Cerebellar nuclear complex (tissue), 1 donor: ENCODE measurements at regions not wholly inside any gene's neighbourhood (a gene's known extent, or its start where the extent isn't known, plus 50 kb on each side); places are given as distances from the start of the nearest gene placed in this dataset.

Experiments used
- DNase-seq, 2 experiments: peaks; one replicate each; lab custom pipeline; 2025; lab: John Stamatoyannopoulos, UW

- DNase-seq: no peak
Measured at GRCh38 chr1:193740762-193741161, 554.3 kb upstream of the B3GALT2 start.

DNA sequence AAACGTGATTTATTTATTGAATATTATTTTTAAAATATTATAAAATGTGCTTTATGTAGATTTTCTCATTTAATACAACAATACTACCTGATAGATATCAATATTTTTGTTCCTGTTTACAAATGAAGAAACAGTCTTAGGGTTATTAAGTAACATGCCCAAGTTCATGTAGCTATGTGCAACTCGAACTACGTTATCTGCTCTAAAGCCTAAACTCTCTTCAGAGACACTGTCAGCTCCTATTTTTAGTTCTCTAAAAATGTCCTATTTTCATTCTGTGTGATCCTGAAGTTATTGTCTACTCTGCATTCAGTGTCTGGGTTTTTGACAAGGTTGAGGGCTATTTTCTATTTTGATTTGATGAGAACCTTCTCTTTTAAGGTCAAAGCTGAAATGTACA, 550.1 kb upstream of the B3GALT2 start:
- DNase-seq: no peak

GRCh38 chr1:193733674-193734073, 547.3 kb upstream of the B3GALT2 start:
- no peak for DNase-seq

DNA sequence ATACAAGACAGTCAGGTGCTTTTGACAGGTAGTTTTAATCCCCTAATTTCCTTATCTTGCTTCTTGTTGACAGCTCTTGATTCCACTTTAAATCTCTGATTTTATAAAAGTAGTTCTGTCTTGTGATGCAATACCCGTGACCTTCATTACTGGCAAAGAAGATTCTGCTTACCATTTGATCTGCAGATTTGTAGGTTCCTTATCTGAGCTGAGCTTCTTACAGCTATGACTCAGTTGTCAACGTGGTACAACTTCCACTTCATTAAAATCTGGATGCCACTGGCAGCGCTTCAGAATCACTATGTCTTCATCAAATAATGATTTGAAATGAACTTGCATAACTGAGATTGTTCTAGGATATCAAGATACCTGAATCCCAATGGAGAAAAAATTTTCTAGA, 543.6 kb upstream of the B3GALT2 start:
- DNase-seq: no peak

DNA sequence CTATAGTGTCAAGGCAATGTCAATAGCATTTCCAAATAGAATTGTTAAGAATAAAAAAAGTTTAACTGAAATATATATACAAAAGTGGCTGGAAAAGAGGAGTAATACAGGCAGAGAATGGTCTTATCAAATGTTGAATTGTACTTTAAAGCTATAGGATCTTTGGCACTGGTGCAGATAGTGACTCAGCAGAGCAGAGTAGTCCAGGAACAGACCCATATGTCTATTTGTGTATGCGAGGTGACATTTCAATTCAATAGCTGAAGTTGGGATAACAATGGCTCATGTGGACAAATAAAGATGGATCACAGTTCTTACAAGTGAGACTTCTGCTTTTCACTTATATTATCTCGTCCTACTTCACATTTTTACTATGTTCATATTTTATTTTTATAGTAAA, 543.0 kb upstream of the B3GALT2 start:
- no peak for DNase-seq

DNA sequence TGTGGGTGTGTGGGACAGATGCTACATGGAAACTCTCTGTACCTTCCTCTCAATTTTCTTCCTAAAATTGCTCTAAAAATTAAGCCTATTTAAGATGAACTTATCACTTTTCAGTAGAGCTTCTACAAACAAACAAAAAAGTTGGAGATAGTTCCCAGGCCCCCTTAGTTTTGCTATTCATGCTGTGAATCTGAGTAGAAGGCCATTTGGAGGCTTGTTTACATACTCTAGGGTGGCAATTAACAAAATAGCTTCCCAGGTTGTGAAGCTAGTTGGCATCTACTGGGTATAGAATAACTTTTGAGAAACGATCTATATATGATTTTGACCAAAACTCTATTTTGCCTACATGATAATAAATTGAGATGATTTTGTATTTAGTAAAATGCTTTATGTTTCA, 541.4 kb upstream of the B3GALT2 start:
- DNase-seq: no peak

- no peak for DNase-seq
Measured at GRCh38 chr1:193726722-193727121, 540.3 kb upstream of the B3GALT2 start.

GRCh38 chr1:193712392-193712791, 526.0 kb upstream of the B3GALT2 start:
- no peak for DNase-seq

- no peak for DNase-seq
Measured at GRCh38 chr1:193709607-193710006, 523.2 kb upstream of the B3GALT2 start.

DNA sequence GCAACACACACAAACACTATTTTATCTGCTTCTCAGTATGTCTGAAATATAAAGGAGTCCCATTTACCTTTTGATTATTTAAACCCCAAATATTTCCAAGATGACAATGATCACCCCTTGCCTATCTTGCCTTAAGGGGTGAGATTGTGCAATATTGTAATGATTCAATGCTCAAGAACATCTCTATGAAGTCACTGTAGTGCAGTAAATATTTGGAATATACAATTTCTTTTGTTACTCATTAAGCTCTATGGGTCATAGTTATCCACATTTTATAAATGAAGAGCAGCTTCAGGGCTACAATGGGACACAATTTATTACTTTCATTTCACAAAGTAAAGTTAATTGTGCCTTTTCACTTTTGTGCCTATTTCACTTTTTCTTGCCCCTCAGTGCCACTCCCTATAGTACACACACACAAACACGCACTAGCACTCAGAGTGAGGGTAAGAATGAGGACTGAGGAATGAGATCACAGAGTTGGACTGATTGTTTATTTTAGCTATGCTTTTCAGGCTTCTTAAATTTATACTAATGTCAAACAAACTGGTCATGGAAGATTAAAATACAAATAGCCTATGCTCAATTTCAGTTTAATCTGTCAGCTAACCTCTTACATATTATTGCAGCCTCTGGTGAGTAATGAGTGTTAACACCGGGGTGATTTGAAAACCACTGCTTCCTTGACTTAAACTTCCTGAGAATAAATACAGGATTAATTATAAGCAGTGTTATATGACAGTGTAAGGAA, 521.0 kb upstream of the B3GALT2 start:
- DNase-seq: no peak

DNA sequence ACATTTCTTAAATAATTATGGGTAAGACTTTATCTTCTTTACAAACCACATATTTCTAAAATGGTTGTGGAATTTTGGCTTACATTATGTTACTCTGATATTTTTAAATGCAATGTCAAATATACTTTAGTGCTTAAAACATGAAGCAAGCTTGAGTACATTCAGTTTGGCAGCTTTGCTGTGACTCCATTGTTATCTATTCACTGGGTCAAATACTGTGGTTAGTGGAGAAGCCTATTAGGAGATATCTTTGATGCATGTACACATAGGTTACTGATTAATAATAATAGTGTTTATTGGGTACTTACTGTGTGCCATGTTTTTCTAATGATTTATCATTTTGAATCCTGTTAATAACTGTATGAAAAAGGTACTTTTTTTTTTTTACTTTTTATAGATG, 520.4 kb upstream of the B3GALT2 start:
- no peak for DNase-seq

GRCh38 chr1:193705554-193705981, 519.2 kb upstream of the B3GALT2 start:
- DNase-seq: no peak

GRCh38 chr1:193703655-193704054, 517.2 kb upstream of the B3GALT2 start:
- DNase-seq: no peak

DNA sequence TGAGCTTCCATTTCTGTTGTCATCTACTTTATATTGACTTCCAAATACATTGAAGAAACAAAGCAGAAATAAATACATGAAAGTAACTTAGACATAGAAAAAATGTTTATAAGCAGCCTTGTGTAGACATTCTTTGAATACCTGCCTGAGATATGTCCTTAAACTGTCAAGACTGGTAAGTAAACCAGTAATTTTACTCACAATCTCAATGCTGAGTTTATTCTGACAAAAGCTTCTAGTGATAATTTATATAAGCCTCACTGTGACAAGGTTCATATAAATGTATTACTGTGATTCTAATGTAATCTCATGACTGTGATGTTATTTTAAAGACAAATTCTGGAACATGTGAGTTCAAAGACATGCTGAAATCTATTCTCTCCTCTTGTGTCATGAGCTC, 516.7 kb upstream of the B3GALT2 start:
- DNase-seq: no peak

DNA sequence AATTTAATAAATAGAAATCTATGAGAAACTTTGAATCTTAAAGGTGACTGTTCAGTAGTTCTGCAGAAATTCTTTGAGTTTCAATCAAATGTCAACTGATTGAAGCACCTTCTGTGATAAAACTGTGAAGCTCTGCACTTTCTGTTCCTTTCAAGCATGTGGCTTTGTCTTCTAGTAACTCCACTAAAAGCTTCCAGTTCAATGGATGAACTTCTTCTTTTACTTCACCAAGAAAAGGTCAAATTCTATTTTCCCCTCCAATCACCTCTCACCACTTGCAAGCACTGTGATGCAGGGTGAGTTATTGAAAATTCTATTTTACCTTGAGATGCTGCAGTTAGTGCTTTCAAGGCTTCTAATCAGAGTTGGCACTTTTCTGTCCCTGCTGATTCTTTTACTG, 515.3 kb upstream of the B3GALT2 start:
- no peak for DNase-seq

DNA sequence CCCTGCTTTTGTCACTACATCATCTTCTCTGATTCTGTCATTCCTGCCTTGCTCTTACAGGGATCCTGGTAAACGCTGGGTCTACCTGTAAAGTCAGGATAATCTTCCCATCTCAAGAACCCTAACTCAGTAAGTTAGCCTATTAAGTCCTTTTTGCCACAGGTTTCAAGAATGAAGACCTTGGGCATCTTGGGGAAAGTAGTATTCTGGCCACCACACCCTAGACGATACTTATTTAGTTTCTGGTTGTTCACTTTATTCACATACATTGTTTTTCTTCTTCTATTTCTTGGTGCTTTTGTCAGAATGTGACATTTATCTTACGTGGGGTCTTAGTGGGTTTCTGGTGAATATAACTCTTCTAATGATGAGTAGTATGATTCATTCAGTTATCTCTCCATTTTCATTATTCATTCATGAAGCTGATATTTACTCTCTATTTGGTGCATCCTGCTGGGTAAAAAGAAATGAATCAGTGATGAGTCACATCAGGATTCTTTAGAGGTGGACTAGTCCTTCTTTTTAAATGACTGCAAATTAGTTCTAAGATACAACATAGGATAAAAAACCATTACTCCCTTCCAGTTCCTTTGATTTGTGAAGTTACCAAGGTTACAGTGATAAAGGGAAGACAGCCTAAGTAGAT, 514.4 kb upstream of the B3GALT2 start:
- no peak for DNase-seq

DNA sequence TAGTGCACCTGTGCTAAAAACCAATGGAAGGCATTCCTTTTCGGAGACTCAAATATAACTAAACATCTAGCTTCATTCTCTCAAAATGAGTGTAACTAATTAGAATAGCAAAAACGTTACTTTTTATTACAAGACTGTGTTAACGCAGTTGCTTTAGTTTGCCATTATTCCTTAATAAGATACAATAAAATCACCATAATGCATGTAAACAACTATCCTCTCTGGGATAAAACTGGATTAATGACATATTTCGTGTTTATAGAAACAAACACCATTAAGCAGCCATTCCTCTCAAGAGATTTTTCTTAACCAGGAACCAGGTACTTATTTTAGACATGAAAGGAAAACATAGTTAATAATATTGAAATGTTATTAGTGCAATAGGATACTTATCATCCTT, 512.8 kb upstream of the B3GALT2 start:
- DNase-seq: no peak

GRCh38 chr1:193697776-193698175, 511.4 kb upstream of the B3GALT2 start:
- DNase-seq: no peak

- no peak for DNase-seq
Measured at GRCh38 chr1:193697115-193697762, 510.8 kb upstream of the B3GALT2 start.

DNA sequence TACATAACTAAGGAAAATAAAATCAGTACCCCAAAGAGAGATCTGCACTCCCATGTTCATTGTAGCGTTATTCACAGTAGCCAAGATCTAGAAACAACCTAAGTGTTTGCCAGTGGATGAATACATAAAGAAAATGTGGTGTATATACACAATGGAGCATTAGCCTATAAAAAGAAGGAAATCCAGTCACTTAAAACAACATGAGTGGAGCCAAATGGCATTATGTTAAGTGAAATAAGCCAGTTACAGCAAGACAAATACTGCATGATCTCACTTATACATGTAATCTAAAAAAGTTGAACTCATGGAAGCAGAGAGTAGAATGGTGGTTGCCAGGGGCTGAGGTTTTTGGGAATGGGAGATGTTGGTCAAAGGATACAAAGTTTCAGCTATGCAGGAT, 508.3 kb upstream of the B3GALT2 start:
- no peak for DNase-seq

DNA sequence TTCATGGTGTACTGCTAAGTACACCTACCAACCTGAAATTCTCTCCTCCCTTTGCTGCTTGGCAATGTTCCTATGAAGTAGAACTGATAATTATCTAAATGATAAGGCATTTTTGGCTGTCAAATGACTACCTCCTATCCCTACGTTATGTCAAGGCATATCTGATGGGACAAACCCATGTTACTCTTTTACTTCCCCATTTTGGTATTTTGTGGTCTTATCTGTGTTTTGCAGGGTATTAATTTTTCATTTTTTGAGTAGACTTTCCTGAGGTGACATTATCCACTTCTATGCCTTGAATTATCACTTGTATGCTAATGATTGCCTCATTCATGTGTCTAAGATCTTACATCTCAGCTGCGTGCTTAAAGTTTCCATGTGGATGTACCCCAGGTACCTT, 499.6 kb upstream of the B3GALT2 start:
- DNase-seq: no peak

- no peak for DNase-seq
Measured at GRCh38 chr1:193681422-193681821, 495.0 kb upstream of the B3GALT2 start.

GRCh38 chr1:193680924-193681316, 494.5 kb upstream of the B3GALT2 start:
- no peak for DNase-seq
